Gastroesophageal sphincter (tissue), 3 donors: ENCODE measurements at regions not wholly inside any gene's neighbourhood (a gene's known extent, or its start where the extent isn't known, plus 50 kb on each side); places are given as distances from the start of the nearest gene placed in this dataset.

Experiments used
- EP300 ChIP-seq: sonication (generic); formaldehyde crosslinking; IDR thresholded peaks from one replicate; pipeline ENCODE4 v1.6.1; 2017; ENCODE audit warnings: antibody characterized with exemption, mild to moderate bottlenecking
- POLR2A ChIP-seq, 2 donors: fragments of 450-650 bp; IDR thresholded peaks; one replicate each; pipeline ENCODE4 v1.6.1; 2017; ENCODE audit warnings: antibody characterized with exemption in 2 of 2, mild to moderate bottlenecking in 2 of 2, moderate library complexity in 1 of 2
- TF ChIP-seq, protein P1 (sequence below), 4 experiments: fragments of 200-600 bp in 2 of 4; fragments of 450-650 bp in 2 of 4; sonication (generic) in 1 of 4; IDR thresholded peaks; one replicate each; pipeline ENCODE4 v1.5.1; 2017 to 2019; ENCODE audit warnings: antibody characterized with exemption in 4 of 4, mild to moderate bottlenecking in 2 of 4, moderate library complexity in 2 of 4

DNA sequence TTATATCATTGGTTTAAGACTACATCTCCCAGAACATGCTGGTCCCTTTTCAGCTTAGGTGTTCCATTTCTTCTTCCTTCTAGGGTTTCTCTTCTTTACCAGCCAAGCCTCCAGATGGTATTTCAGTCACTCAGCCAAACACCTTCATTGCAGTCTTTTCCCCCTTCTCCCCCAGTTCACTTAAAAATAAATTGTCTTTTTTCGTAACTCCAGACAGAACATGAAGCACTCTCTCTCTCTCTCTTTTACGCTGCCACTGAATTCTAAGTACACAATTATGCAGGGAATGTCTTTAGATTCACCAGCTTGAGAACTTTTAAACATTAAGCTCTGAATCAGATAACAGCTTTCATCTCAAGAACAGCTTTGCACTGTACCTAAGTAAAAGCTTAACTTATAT lies 419.7 kb upstream of the BRINP1 start:
- TF ChIP-seq EP300 (no peak), POLR2A (IDR thresholded peaks at IDR 0.05) (no peak)
- TF ChIP-seq, protein P1, sequence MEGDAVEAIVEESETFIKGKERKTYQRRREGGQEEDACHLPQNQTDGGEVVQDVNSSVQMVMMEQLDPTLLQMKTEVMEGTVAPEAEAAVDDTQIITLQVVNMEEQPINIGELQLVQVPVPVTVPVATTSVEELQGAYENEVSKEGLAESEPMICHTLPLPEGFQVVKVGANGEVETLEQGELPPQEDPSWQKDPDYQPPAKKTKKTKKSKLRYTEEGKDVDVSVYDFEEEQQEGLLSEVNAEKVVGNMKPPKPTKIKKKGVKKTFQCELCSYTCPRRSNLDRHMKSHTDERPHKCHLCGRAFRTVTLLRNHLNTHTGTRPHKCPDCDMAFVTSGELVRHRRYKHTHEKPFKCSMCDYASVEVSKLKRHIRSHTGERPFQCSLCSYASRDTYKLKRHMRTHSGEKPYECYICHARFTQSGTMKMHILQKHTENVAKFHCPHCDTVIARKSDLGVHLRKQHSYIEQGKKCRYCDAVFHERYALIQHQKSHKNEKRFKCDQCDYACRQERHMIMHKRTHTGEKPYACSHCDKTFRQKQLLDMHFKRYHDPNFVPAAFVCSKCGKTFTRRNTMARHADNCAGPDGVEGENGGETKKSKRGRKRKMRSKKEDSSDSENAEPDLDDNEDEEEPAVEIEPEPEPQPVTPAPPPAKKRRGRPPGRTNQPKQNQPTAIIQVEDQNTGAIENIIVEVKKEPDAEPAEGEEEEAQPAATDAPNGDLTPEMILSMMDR (IDR thresholded peaks at IDR 0.05) = no peak
